Smooth muscle cell (in vitro differentiated cells): ENCODE measurements at regions not wholly inside any gene's neighbourhood (a gene's known extent, or its start where the extent isn't known, plus 50 kb on each side); places are given as distances from the start of the nearest gene placed in this dataset.

Experiments used
- DNase-seq: peaks from one replicate; lab custom pipeline; 2025; ENCODE audit not compliant: unreplicated experiment; lab: John Stamatoyannopoulos, UW
- H2AFZ ChIP-seq: fragments of 200-600 bp; sonication (generic); 2 replicates; pipeline ENCODE4 v1.6.0; 2016; ENCODE audit warnings: antibody characterized with exemption, low read depth, mild to moderate bottlenecking
- H3F3A ChIP-seq: fragments of 200-600 bp; sonication (generic); 2 replicates; pipeline ENCODE4 v1.6.0; 2017; ENCODE audit warnings: antibody characterized with exemption, low read depth
- H3K27ac ChIP-seq: fragments of 200-600 bp; sonication (generic); 2 replicates; pipeline ENCODE4 v1.5.1; 2016; ENCODE audit warnings: low read depth, mild to moderate bottlenecking
- H3K27me3 ChIP-seq: fragments of 200-600 bp; sonication (generic); 2 replicates; pipeline ENCODE4 v1.6.1; 2016; ENCODE audit warnings: low read depth, mild to moderate bottlenecking
- H3K36me3 ChIP-seq: fragments of 200-600 bp; sonication (generic); 2 replicates; pipeline ENCODE4 v1.5.1; 2016; ENCODE audit warnings: low read depth
- H3K4me1 ChIP-seq: fragments of 200-600 bp; sonication (generic); 2 replicates; pipeline ENCODE4 v1.5.1; 2016; ENCODE audit warnings: low read depth
- H3K4me2 ChIP-seq: fragments of 200-600 bp; sonication (generic); 2 replicates; pipeline ENCODE4 v1.6.0; 2016; ENCODE audit warnings: mild to moderate bottlenecking
- H3K4me3 ChIP-seq: fragments of 200-600 bp; sonication (generic); 2 replicates; pipeline ENCODE4 v1.5.1; 2016; ENCODE audit warnings: mild to moderate bottlenecking
- H3K79me2 ChIP-seq: fragments of 200-600 bp; sonication (generic); 2 replicates; pipeline ENCODE4 v1.6.0; 2016; ENCODE audit warnings: low read depth, mild to moderate bottlenecking
- H3K9ac ChIP-seq: fragments of 200-600 bp; sonication (generic); 2 replicates; pipeline ENCODE4 v1.6.0; 2016; ENCODE audit warnings: low read depth
- H3K9me3 ChIP-seq: fragments of 200-600 bp; sonication (generic); replicated peaks from 2 replicates; pipeline ENCODE4 v1.5.1; 2016; ENCODE audit warnings: low read depth
- H4K20me1 ChIP-seq: fragments of 200-600 bp; sonication (generic); 2 replicates; pipeline ENCODE4 v1.6.0; 2016; ENCODE audit warnings: low read depth
- WGBS: methylation state at CpG from one replicate; pipeline ENCODE4 v1.1.7; 2016; ENCODE audit warnings: low lambda C conversion rate; 5-methylcytosine and 5-hydroxymethylcytosine counted together
- TF ChIP-seq, protein P1 (sequence below): fragments of 200-600 bp; sonication (generic); IDR thresholded peaks from 2 replicates; pipeline ENCODE4 v1.5.1; 2017; ENCODE audit warnings: borderline replicate concordance, mild to moderate bottlenecking, antibody characterized with exemption; ENCODE audit not compliant: insufficient read depth, poor library complexity, severe bottlenecking

DNA sequence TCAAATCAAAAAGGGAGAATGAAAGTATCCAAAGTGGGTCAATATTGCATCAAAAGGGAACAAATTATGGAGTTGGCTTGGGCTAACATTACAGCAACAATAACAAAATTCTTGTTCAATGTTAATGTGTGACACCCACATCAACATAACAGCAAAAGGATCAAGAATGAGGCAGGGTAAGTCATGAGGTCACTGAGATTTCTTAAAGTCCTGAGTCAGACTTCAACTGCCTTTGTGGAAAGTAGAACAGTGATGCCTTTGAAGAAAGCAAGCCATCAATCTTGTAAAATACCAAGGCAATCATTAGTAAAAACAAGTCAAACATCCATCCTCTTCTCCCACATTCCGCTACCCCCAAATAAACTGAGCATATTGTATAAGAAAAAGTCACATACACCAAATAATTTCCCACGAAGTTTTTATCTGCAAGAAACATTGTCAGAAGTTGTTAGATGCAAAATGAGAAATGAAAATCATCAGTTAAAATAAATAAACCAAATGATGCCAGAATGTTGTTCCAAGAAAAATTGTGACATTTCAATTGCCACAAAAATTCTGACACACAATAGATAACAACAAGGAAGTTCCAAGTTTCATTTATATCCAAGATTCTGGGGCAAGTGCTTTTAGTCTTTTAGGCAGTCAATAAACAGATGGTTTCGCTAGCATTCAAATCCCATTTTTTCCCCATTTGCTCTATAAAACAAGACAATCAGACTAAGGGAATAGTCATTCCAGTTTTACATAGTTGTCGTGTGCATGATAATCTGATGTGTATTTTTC, 216.1 kb upstream of the SETBP1 start:
- Histone ChIP-seq H3K27ac (no peak overlapping the region), H4K20me1 (no peaks in the 10 kb centered on the region), H3K79me2 (no peaks in the 10 kb centered on the region), H3K4me2 (no peak overlapping the region), H3K9ac (no peak overlapping the region), H3K9me3 (no peaks in the 10 kb centered on the region), H3K36me3 (no peaks in the 10 kb centered on the region), H3F3A (no peaks in the 10 kb centered on the region), H3K4me3 (no peak overlapping the region), H3K4me1 (no peaks in the 10 kb centered on the region), H3K27me3 (no peaks in the 10 kb centered on the region), H2AFZ (no peak overlapping the region)
- WGBS = 86% methylated on average over 4 of the region's 4 CpGs
- DNase-seq = no peak
- TF ChIP-seq, protein P1, sequence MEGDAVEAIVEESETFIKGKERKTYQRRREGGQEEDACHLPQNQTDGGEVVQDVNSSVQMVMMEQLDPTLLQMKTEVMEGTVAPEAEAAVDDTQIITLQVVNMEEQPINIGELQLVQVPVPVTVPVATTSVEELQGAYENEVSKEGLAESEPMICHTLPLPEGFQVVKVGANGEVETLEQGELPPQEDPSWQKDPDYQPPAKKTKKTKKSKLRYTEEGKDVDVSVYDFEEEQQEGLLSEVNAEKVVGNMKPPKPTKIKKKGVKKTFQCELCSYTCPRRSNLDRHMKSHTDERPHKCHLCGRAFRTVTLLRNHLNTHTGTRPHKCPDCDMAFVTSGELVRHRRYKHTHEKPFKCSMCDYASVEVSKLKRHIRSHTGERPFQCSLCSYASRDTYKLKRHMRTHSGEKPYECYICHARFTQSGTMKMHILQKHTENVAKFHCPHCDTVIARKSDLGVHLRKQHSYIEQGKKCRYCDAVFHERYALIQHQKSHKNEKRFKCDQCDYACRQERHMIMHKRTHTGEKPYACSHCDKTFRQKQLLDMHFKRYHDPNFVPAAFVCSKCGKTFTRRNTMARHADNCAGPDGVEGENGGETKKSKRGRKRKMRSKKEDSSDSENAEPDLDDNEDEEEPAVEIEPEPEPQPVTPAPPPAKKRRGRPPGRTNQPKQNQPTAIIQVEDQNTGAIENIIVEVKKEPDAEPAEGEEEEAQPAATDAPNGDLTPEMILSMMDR = no peak

DNA sequence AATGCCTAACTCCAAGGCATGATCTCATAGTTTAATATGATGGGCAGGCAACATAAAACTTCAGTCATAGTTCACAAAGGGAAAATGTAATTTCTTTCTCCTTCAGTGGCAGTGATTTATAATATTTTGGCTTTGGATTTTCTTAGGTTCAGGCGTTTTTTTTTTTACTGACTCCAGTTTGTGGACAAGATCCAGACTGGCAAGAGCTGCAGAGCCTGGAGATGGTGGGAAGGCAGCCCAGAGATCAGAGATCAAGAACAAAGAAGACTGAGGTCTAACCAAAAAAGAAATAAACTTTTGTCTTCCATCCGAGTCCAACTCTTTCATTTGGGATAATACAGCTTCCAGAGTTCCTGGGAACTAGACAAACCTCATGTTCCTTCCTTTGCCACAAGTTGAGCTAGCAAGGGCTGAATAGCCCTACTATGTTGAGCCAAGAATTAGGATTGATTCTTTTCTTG, 215.3 kb upstream of the SETBP1 start:
- TF ChIP-seq, protein P1 = no peak
- DNase-seq = no peak
- Histone ChIP-seq H3K79me2 (no peaks in the 10 kb centered on the region), H3K4me3 (no peak overlapping the region), H3K27ac (no peak overlapping the region), H2AFZ (no peak overlapping the region), H3K9me3 (no peaks in the 10 kb centered on the region), H3K4me1 (no peaks in the 10 kb centered on the region), H3K4me2 (no peak overlapping the region), H3K36me3 (no peaks in the 10 kb centered on the region), H3K9ac (no peak overlapping the region), H3K27me3 (no peaks in the 10 kb centered on the region), H3F3A (no peaks in the 10 kb centered on the region), H4K20me1 (no peaks in the 10 kb centered on the region)
- 84% methylated on average over 2 of the region's 2 CpGs for WGBS

DNA sequence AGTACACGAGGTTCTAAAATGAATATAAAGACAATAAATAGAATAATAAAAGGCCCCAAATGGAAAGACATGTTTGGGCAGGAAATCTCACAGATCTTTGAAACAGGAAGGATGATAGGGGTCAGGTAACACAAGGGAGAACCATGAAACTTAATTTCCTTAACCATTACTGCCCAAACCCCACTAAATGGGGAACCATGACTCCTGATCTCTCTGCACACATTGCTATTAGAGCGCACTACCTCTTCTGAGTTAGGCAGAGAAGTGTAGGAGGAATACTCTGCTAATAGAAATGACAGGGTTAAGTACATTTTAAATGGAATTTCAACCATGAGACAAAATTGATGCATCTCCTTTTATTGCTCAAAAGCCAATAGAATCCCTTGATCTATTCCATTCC, 213.7 kb upstream of the SETBP1 start:
- Histone ChIP-seq H3F3A (no peaks in the 10 kb centered on the region), H2AFZ (no peak overlapping the region), H3K27me3 (no peaks in the 10 kb centered on the region), H3K9me3 (no peaks in the 10 kb centered on the region), H3K4me1 (no peaks in the 10 kb centered on the region), H3K79me2 (no peaks in the 10 kb centered on the region), H3K9ac (no peak overlapping the region), H3K4me2 (no peak overlapping the region), H3K4me3 (no peak overlapping the region), H4K20me1 (no peaks in the 10 kb centered on the region), H3K27ac (no peak overlapping the region), H3K36me3 (no peaks in the 10 kb centered on the region)
- TF ChIP-seq, protein P1 = no peak
- WGBS = 84% methylated on average over 2 of the region's 2 CpGs
- DNase-seq = no peak

DNA sequence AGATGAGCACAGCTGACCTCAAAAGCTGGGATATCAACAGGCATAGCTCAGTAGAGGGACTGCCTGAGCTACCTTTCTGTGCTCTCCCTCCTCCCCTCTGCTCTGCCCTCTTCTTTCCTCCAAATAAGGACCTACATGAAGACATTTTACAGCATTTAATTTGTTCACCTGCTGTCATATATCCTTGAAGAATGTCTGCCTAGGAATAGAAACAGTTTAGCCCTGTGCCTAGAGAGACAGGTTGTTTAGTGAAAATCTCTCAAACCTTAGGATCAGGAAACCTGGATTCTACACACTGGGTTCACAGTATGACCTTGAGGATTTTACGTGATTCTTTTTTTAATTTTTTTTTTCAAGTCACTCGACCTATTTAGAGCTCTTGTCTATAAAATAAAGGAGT, 213.0 kb upstream of the SETBP1 start:
- no peak for DNase-seq
- Histone ChIP-seq H3K9me3 (no peaks in the 10 kb centered on the region), H3F3A (no peaks in the 10 kb centered on the region), H3K4me2 (no peak overlapping the region), H4K20me1 (no peaks in the 10 kb centered on the region), H3K79me2 (no peaks in the 10 kb centered on the region), H3K4me3 (no peak overlapping the region), H3K9ac (no peak overlapping the region), H3K36me3 (no peaks in the 10 kb centered on the region), H3K27ac (no peak overlapping the region), H3K4me1 (no peaks in the 10 kb centered on the region), H2AFZ (no peak overlapping the region), H3K27me3 (no peaks in the 10 kb centered on the region)
- TF ChIP-seq, protein P1 = no peak
- WGBS = 95% methylated on average over 2 of the region's 2 CpGs
